ENCODE measurements at regions not wholly inside any gene's neighbourhood (a gene's known extent, or its start where the extent isn't known, plus 50 kb on each side); places are given as distances from the start of the nearest gene placed in this dataset.
"Not testable (repeated sequence)": the region's sequence is repeated elsewhere in the genome, so short reads cannot be mapped to it uniquely, and the experiment has no call there.

GRCh38 chr6:74482180-74482579, 723.7 kb downstream of the COL12A1 start:
- no peak overlapping the region for H3K27ac ChIP-seq
- no peaks in the 10 kb centered on the region for H3K9me3 ChIP-seq
- ATAC-seq (no peak), DNase-seq (no peak)
- H3K36me3 ChIP-seq (replicated peaks in 1 of 2; ENCODE audit: insufficient read depth in 1 of 2, low read depth in 2 of 2) = no peaks in the 10 kb centered on the region
- no peaks in the 10 kb centered on the region for H3K27me3 ChIP-seq
- 52 to 73% methylated on average over 1 of the region's 1 CpG for WGBS, 2 donors
- no peak for TF ChIP-seq POLR2A (IDR thresholded peaks at IDR 0.05)
- TF ChIP-seq, protein P1, sequence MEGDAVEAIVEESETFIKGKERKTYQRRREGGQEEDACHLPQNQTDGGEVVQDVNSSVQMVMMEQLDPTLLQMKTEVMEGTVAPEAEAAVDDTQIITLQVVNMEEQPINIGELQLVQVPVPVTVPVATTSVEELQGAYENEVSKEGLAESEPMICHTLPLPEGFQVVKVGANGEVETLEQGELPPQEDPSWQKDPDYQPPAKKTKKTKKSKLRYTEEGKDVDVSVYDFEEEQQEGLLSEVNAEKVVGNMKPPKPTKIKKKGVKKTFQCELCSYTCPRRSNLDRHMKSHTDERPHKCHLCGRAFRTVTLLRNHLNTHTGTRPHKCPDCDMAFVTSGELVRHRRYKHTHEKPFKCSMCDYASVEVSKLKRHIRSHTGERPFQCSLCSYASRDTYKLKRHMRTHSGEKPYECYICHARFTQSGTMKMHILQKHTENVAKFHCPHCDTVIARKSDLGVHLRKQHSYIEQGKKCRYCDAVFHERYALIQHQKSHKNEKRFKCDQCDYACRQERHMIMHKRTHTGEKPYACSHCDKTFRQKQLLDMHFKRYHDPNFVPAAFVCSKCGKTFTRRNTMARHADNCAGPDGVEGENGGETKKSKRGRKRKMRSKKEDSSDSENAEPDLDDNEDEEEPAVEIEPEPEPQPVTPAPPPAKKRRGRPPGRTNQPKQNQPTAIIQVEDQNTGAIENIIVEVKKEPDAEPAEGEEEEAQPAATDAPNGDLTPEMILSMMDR (IDR thresholded peaks at IDR 0.05) = no peak
- H3K4me3 ChIP-seq = no peak overlapping the region
- intact Hi-C loops (cut with DNase I) = no loop called here
- H3K4me1 ChIP-seq = no peaks in the 10 kb centered on the region

DNA sequence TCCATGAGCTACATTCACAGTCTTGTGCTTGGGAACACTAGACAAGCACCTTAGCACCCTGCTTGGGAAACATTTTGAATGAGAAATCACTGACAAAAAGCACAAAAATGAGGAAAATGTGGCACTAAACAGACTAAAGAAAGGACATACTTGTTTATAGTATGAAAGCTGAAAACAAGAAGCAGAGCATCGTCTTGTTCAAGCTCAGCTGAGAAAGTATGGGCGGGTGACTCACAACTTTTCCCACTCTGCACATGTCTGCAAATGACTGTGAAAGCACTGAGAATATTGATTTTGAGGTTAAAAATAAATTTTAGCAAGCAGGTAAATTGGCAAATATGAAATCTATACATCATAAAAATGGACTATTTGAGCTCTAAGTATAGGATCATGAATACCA, 725.3 kb downstream of the COL12A1 start:
- H3K4me3 ChIP-seq = no peak overlapping the region
- intact Hi-C loops (cut with DNase I) = no loop called here
- DNase-seq (no peak), ATAC-seq (no peak)
- H3K36me3 ChIP-seq (replicated peaks in 1 of 2; ENCODE audit: insufficient read depth in 1 of 2, low read depth in 2 of 2) = no peaks in the 10 kb centered on the region
- 64 to 77% methylated on average over 2 of the region's 2 CpGs for WGBS, 2 donors
- TF ChIP-seq POLR2A (IDR thresholded peaks at IDR 0.05) = no peak
- TF ChIP-seq, protein P1 (IDR thresholded peaks at IDR 0.05) = no peak
- no peak overlapping the region for H3K27ac ChIP-seq
- H3K27me3 ChIP-seq = no peaks in the 10 kb centered on the region
- no peaks in the 10 kb centered on the region for H3K4me1 ChIP-seq
- H3K9me3 ChIP-seq = no peaks in the 10 kb centered on the region

GRCh38 chr6:74479960-74480359, 725.9 kb downstream of the COL12A1 start:
- no peaks in the 10 kb centered on the region for H3K9me3 ChIP-seq
- H3K27me3 ChIP-seq = no peaks in the 10 kb centered on the region
- intact Hi-C loops (cut with DNase I) = no loop called here
- DNase-seq = no peak
- no peak for ATAC-seq
- 78 to 85% methylated on average over 8 of the region's 8 CpGs for WGBS, 2 donors
- H3K4me3 ChIP-seq = no peak overlapping the region
- no peak for TF ChIP-seq POLR2A (IDR thresholded peaks at IDR 0.05)
- TF ChIP-seq, protein P1 (IDR thresholded peaks at IDR 0.05) = no peak
- no peak overlapping the region for H3K27ac ChIP-seq
- no peaks in the 10 kb centered on the region for H3K36me3 ChIP-seq (replicated peaks in 1 of 2; ENCODE audit: insufficient read depth in 1 of 2, low read depth in 2 of 2)
- H3K4me1 ChIP-seq = no peaks in the 10 kb centered on the region

DNA sequence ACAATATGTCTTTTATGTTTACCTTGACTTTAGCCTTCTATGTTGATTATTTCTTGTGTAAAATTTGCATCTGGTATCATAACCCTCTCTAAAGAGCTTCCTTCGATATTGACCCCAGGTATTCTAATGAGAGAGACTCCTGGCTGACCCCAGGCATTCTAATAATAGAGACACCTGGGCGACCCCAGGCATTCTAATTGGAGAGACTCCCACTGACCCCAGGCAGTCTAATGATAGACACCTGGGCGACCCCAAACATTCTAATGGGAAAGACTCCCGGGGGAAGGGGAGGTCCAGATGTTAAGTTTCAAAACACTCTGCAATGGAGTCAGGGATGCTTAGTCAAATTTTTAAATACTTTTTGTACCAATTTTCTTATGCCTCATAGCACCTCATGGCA, 726.4 kb downstream of the COL12A1 start:
- no peaks in the 10 kb centered on the region for H3K4me1 ChIP-seq
- H3K27me3 ChIP-seq = no peaks in the 10 kb centered on the region
- ATAC-seq = no peak
- DNase-seq = no peak
- WGBS, 2 donors = 83 to 84% methylated on average over 4 of the region's 4 CpGs
- intact Hi-C loops (cut with DNase I) = no loop called here
- H3K9me3 ChIP-seq = no peaks in the 10 kb centered on the region
- no peaks in the 10 kb centered on the region for H3K36me3 ChIP-seq (replicated peaks in 1 of 2; ENCODE audit: insufficient read depth in 1 of 2, low read depth in 2 of 2)
- TF ChIP-seq, protein P1 (IDR thresholded peaks at IDR 0.05) = no peak
- TF ChIP-seq POLR2A (IDR thresholded peaks at IDR 0.05) = no peak
- H3K27ac ChIP-seq = no peak overlapping the region
- H3K4me3 ChIP-seq = no peak overlapping the region

GRCh38 chr6:74474046-74474445, 731.8 kb downstream of the COL12A1 start:
- H3K4me3 ChIP-seq; DNase-seq; H3K9me3 ChIP-seq; H3K27me3 ChIP-seq; H3K27ac ChIP-seq; H3K4me1 ChIP-seq; intact Hi-C loops (cut with DNase I); ATAC-seq; H3K36me3 ChIP-seq (replicated peaks in 1 of 2; ENCODE audit: insufficient read depth in 1 of 2, low read depth in 2 of 2): not testable (repeated sequence)
- 87 to 89% methylated on average over 10 of the region's 10 CpGs for WGBS, 2 donors

GRCh38 chr6:74468552-74468951, 737.3 kb downstream of the COL12A1 start:
- ATAC-seq; H3K36me3 ChIP-seq (replicated peaks in 1 of 2; ENCODE audit: insufficient read depth in 1 of 2, low read depth in 2 of 2); H3K27ac ChIP-seq; H3K27me3 ChIP-seq; intact Hi-C loops (cut with DNase I); H3K4me1 ChIP-seq; H3K9me3 ChIP-seq; DNase-seq; H3K4me3 ChIP-seq: not testable (repeated sequence)
- WGBS, 2 donors = 92 to 93% methylated on average over 15 of the region's 15 CpGs
